ENCODE measurements at regions not wholly inside any gene's neighbourhood (a gene's known extent, or its start where the extent isn't known, plus 50 kb on each side); places are given as distances from the start of the nearest gene placed in this dataset.

DNA sequence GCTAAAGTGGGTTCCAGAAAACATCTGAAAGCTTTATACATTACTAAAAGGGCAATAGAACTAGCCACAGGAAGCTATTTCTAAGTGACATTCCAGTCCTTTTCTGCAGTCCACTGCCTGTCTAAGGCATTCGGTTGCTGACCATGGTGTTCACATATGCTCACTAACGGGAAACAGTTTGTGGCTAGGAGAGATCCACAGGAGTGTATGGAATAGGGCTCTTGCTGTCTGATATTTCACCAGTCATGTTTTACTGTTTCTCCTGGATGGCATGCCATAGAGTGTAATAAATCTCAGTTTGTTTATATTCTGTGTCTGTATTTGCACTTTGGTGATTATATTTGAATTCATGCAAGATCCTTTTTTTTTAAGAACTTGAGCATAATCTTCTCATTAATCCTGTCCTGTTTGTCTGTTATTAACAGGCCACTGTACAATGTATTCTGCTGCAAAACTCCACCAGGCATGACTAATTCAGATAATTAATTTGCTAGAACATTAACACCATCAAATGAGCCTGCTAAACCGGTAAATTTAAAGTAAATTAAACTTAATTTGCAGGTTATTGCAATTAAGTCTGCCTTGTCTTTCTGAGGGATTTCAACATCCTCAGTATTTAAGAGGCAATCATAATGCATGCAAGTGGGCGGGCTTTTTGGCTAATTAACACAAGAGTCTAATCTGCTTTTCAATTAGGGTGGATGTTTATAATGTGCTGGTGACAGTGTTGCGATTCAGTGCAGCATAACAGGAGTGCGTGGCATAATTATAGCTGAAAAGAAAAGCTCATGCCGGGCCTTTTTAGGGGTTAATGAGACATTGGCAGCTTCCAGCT is 201.3 kb downstream of the POU4F1 start:
- Histone ChIP-seq H3K9me3 (ENCODE audit: control insufficient read depth in 2 of 2, low read length in 2 of 2) (no peaks in the 10 kb centered on the region), H3K27ac (ENCODE audit: low read length) (no peak overlapping the region), H3K9ac (ENCODE audit: low read length in 2 of 2) (no peak overlapping the region), H3K36me3 (ENCODE audit: control insufficient read depth in 2 of 2, insufficient read depth in 2 of 2, low read length in 2 of 2) (no peaks in the 10 kb centered on the region), H3K4me1 (ENCODE audit: control insufficient read depth, insufficient read depth, low read length) (no peaks in the 10 kb centered on the region), H3K27me3 (ENCODE audit: control insufficient read depth in 1 of 2, insufficient read depth in 2 of 2, low read length in 2 of 2) (peaks cover 0 to 2% of the 10 kb centered on the region in 2 donors), H3K4me3 (ENCODE audit: low read length in 2 of 2) (no peak overlapping the region)

DNA sequence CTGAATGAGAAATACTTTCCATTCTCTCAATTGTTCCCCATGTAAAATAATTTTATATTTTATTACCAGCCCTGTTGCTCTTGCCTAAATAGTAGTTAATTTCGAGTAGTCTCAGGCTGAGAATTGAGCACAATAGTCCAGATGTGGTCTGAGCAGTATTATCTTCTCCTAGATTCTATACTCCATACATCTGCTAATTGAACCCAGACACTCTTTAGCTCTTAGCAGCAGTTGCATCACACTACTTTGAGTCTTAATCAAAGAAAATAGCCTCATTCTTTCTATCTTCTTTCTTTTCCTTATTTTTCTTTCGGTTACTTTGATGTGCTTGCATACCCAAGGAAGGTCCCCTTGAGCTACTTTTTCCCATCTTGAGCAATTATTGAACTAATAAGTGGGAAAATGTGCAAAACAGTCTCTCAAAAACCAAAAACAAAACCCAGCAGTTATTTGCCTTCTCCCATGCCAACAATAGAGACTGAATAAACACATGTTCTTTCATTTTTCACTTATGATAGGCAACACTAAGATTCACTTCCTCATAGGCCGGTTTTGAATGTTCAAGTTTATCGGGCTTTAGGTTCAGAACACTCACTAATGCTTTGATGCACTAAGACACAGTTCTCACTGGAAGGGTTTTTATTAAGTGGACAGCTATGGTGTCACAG is 204.5 kb downstream of the POU4F1 start:
- no peak overlapping the region for H3K9ac ChIP-seq (ENCODE audit: low read length in 2 of 2)
- H3K4me1 ChIP-seq (ENCODE audit: control insufficient read depth, insufficient read depth, low read length): no peaks in the 10 kb centered on the region
- peaks cover 0 to 2% of the 10 kb centered on the region in 2 donors for H3K27me3 ChIP-seq (ENCODE audit: control insufficient read depth in 1 of 2, insufficient read depth in 2 of 2, low read length in 2 of 2)
- H3K4me3 ChIP-seq (ENCODE audit: low read length in 2 of 2): no peak overlapping the region
- H3K9me3 ChIP-seq (ENCODE audit: control insufficient read depth in 2 of 2, low read length in 2 of 2): no peaks in the 10 kb centered on the region
- H3K27ac ChIP-seq (ENCODE audit: low read length): no peak overlapping the region
- no peaks in the 10 kb centered on the region for H3K36me3 ChIP-seq (ENCODE audit: control insufficient read depth in 2 of 2, insufficient read depth in 2 of 2, low read length in 2 of 2)

DNA sequence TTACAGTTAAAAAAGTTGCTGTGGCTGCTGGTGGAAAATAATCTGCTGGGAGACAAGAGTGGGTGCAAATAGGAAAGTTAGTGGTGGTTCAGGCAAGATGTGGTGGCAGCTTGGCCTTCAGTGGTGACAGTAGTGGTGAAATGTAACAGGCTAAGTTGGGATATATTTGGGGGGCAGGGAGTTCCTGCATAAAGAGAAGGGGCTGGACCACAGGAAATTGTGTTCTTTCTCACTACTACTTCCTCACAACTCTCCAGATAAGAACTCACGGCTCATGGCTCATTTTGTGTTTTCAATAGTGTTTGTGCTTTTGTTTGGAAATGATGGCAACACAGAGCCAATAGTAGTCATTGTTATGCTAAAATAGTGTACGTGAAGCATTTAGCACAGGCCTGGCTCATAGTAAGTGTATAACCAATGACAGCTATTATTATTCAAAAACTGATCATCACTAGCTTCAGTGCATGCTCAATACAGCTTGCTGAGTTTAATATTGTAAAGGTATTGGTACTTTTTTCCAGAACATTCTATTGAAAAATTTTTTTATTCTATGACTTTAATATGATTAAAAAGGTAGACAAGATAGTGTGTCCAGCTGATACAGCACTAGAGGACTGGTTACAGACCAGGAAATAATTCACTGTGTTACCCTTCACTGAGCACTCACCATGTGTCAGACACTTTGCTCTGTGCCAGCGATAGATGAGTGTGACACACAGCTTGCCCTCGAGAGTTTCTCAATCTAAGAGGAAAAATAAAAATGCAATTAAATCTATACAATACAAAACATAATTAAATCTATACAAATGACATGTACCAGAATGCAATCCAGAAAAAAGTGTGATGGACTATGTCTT is 209.8 kb downstream of the POU4F1 start:
- H3K36me3 ChIP-seq (ENCODE audit: control insufficient read depth in 2 of 2, insufficient read depth in 2 of 2, low read length in 2 of 2): no peaks in the 10 kb centered on the region
- H3K4me3 ChIP-seq (ENCODE audit: low read length in 2 of 2): no peak overlapping the region
- no peaks in the 10 kb centered on the region for H3K4me1 ChIP-seq (ENCODE audit: control insufficient read depth, insufficient read depth, low read length)
- no peaks in the 10 kb centered on the region for H3K9me3 ChIP-seq (ENCODE audit: control insufficient read depth in 2 of 2, low read length in 2 of 2)
- no peak overlapping the region for H3K27ac ChIP-seq (ENCODE audit: low read length)
- H3K27me3 ChIP-seq (ENCODE audit: control insufficient read depth in 1 of 2, insufficient read depth in 2 of 2, low read length in 2 of 2): peaks cover 0 to 2% of the 10 kb centered on the region in 2 donors
- H3K9ac ChIP-seq (ENCODE audit: low read length in 2 of 2): no peak overlapping the region

DNA sequence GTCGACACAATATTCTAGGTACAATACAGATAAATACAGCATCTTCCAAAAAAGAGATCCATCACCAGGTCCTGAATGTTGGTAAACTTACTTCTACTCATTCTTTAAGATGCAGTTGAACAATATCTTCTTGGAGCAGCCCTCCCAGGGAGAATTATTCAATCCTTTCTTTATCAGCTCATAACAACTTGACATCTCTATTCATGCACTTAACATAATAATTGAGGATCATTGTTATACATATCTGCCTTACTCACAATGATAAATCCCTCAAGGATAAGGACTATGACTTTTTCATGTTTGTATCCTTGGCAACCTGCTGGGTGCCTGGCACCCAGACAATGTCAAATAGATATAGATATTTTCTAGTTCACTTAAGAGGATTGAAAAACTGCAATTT is 219.5 kb downstream of the POU4F1 start:
- Histone ChIP-seq H3K9me3 (ENCODE audit: control insufficient read depth in 2 of 2, low read length in 2 of 2) (no peaks in the 10 kb centered on the region), H3K27me3 (ENCODE audit: control insufficient read depth in 1 of 2, insufficient read depth in 2 of 2, low read length in 2 of 2) (no peaks in the 10 kb centered on the region), H3K4me1 (ENCODE audit: control insufficient read depth, insufficient read depth, low read length) (no peaks in the 10 kb centered on the region), H3K27ac (ENCODE audit: low read length) (no peak overlapping the region), H3K36me3 (ENCODE audit: control insufficient read depth in 2 of 2, insufficient read depth in 2 of 2, low read length in 2 of 2) (no peaks in the 10 kb centered on the region), H3K9ac (ENCODE audit: low read length in 2 of 2) (no peak overlapping the region), H3K4me3 (ENCODE audit: low read length in 2 of 2) (no peak overlapping the region)

DNA sequence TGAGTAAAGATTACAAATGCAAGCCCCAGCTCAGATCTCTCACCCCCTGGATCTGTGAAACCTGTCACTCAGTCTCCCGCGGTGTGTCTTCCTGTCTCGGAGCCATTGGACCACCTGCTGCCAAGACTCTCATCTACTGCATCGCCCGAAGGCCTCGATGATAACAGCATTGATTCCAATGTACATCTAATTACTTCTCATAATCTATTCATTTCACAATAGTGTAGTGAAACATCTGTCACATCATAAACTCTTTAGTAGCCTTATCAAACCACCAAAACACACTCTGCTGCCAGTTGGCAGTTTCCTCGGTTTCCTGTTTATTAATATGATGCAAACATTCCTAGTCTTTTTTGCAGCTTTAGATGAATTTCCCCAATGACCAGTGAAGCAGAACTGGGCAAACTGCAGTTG is 220.3 kb downstream of the POU4F1 start:
- no peaks in the 10 kb centered on the region for H3K4me1 ChIP-seq (ENCODE audit: control insufficient read depth, insufficient read depth, low read length)
- H3K27me3 ChIP-seq (ENCODE audit: control insufficient read depth in 1 of 2, insufficient read depth in 2 of 2, low read length in 2 of 2): no peaks in the 10 kb centered on the region
- H3K27ac ChIP-seq (ENCODE audit: low read length): no peak overlapping the region
- H3K9ac ChIP-seq (ENCODE audit: low read length in 2 of 2): no peak overlapping the region
- no peaks in the 10 kb centered on the region for H3K9me3 ChIP-seq (ENCODE audit: control insufficient read depth in 2 of 2, low read length in 2 of 2)
- H3K4me3 ChIP-seq (ENCODE audit: low read length in 2 of 2): no peak overlapping the region
- no peaks in the 10 kb centered on the region for H3K36me3 ChIP-seq (ENCODE audit: control insufficient read depth in 2 of 2, insufficient read depth in 2 of 2, low read length in 2 of 2)

DNA sequence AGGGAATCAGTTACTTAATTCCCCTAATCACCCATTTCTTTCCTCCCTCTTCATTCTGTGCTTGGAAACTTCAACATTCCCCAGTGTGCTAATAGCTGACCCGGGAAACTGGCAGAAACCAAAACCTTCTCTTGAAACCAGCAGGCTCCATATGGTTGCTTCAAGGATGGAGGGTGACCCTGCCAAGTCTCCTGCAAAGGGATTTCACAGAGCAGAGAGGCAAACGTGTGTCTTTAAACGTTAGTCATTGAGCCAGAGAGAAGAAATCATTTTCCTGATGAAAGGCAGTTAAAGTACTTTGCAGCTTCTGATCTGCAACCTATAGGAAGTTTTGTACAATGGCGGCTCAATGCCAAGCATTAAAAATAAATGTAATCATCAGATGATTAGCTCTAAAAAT is 220.9 kb downstream of the POU4F1 start:
- no peak overlapping the region for H3K27ac ChIP-seq (ENCODE audit: low read length)

DNA sequence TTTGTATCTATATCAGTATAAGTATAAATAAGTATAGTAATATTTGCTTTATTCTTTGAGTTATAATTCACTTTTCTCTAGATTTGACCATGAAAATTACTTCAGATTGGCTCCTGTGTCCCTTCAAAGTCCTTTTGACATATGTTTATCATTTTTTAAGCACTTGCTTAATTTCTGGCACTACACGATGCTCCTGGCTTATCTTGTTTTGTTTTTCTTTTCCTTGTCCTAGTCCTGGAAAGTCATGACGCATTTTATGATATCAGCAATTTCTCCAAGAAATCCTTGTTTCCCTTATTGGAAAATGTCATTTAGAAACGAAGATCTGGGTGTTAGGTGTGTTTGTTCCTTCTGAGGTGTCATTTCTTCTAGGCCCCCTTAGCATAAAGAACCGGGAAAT is 226.5 kb downstream of the POU4F1 start:
- Histone ChIP-seq H3K27ac (ENCODE audit: low read length) (no peak overlapping the region), H3K4me1 (ENCODE audit: control insufficient read depth, insufficient read depth, low read length) (no peaks in the 10 kb centered on the region), H3K27me3 (ENCODE audit: control insufficient read depth in 1 of 2, insufficient read depth in 2 of 2, low read length in 2 of 2) (no peaks in the 10 kb centered on the region), H3K9ac (ENCODE audit: low read length in 2 of 2) (no peak overlapping the region), H3K4me3 (ENCODE audit: low read length in 2 of 2) (no peak overlapping the region), H3K9me3 (ENCODE audit: control insufficient read depth in 2 of 2, low read length in 2 of 2) (no peaks in the 10 kb centered on the region), H3K36me3 (ENCODE audit: control insufficient read depth in 2 of 2, insufficient read depth in 2 of 2, low read length in 2 of 2) (no peaks in the 10 kb centered on the region)

More for the DNA sequence above, 220.9 kb downstream of the POU4F1 start:
- no peak overlapping the region for H3K9ac ChIP-seq (ENCODE audit: low read length in 2 of 2)
- H3K4me1 ChIP-seq (ENCODE audit: control insufficient read depth, insufficient read depth, low read length): no peaks in the 10 kb centered on the region
- H3K27me3 ChIP-seq (ENCODE audit: control insufficient read depth in 1 of 2, insufficient read depth in 2 of 2, low read length in 2 of 2): no peaks in the 10 kb centered on the region
- no peaks in the 10 kb centered on the region for H3K36me3 ChIP-seq (ENCODE audit: control insufficient read depth in 2 of 2, insufficient read depth in 2 of 2, low read length in 2 of 2)
- no peak overlapping the region for H3K4me3 ChIP-seq (ENCODE audit: low read length in 2 of 2)
- no peaks in the 10 kb centered on the region for H3K9me3 ChIP-seq (ENCODE audit: control insufficient read depth in 2 of 2, low read length in 2 of 2)

DNA sequence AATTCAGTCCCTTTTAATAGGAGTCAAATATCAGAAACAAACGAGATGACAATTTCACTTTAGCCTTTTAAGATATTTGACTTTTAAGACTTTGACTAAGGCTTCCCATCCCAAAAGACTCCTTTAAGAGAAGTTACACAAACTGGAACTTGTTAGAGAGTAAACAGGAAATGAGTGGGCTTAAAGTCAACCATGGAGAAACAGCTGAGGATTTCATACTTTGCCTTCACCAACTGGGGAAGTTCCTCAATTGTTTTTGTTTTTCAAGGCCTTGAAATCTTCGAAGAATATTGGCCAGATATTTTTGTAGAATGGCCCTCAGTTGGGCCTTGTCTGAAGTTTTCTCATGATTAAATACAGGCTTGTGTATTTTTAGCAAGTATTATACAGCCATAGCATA is 227.3 kb downstream of the POU4F1 start:
- H3K9me3 ChIP-seq (ENCODE audit: control insufficient read depth in 2 of 2, low read length in 2 of 2): no peaks in the 10 kb centered on the region
- no peaks in the 10 kb centered on the region for H3K27me3 ChIP-seq (ENCODE audit: control insufficient read depth in 1 of 2, insufficient read depth in 2 of 2, low read length in 2 of 2)
- no peaks in the 10 kb centered on the region for H3K4me1 ChIP-seq (ENCODE audit: control insufficient read depth, insufficient read depth, low read length)
- no peak overlapping the region for H3K4me3 ChIP-seq (ENCODE audit: low read length in 2 of 2)
- H3K9ac ChIP-seq (ENCODE audit: low read length in 2 of 2): no peak overlapping the region
- H3K36me3 ChIP-seq (ENCODE audit: control insufficient read depth in 2 of 2, insufficient read depth in 2 of 2, low read length in 2 of 2): no peaks in the 10 kb centered on the region
- no peak overlapping the region for H3K27ac ChIP-seq (ENCODE audit: low read length)

DNA sequence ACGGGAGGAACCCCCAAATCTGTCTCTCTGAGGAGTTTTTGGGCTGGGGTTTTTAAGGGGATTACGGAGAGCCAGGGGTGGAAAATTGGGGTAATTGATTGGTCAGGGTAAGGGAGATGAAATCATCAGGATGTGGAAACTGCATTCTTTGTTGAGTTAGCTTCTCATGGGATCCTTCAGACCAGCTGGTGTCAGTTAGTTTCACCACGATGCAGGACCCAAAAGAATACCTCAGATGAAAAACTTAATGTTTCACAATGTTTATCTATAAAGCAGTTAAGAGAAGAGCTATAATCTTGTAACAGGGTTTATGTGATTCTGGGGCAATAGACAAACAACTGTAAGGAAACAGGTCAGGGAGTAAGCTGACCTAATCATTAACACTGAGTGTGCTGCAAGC is 230.8 kb downstream of the POU4F1 start:
- H3K27me3 ChIP-seq (ENCODE audit: control insufficient read depth in 1 of 2, insufficient read depth in 2 of 2, low read length in 2 of 2): no peaks in the 10 kb centered on the region
- H3K9me3 ChIP-seq (ENCODE audit: control insufficient read depth in 2 of 2, low read length in 2 of 2): no peaks in the 10 kb centered on the region
- no peak overlapping the region for H3K9ac ChIP-seq (ENCODE audit: low read length in 2 of 2)
- H3K4me1 ChIP-seq (ENCODE audit: control insufficient read depth, insufficient read depth, low read length): no peaks in the 10 kb centered on the region
- no peaks in the 10 kb centered on the region for H3K36me3 ChIP-seq (ENCODE audit: control insufficient read depth in 2 of 2, insufficient read depth in 2 of 2, low read length in 2 of 2)
- H3K27ac ChIP-seq (ENCODE audit: low read length): no peak overlapping the region
- H3K4me3 ChIP-seq (ENCODE audit: low read length in 2 of 2): no peak overlapping the region

DNA sequence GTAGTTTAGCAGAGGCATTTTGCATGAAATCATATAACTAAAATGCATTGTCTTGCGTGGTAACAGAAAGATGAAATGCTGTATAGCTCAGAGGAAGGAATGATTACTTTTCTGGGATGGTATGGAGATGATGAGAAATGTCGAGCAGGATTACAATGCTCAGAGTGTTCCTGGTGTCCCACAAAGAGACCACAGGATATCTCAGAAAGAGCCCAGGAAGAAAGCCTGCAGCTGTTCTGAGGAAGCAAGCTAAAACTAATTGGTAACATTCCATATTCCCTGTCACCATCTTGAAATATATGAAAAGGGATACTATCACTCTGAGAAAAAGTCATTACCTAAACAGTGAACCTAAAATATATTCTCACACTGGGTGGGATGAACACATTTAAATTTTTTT is 233.1 kb downstream of the POU4F1 start:
- no peaks in the 10 kb centered on the region for H3K27me3 ChIP-seq (ENCODE audit: control insufficient read depth in 1 of 2, insufficient read depth in 2 of 2, low read length in 2 of 2)
- H3K9ac ChIP-seq (ENCODE audit: low read length in 2 of 2): no peak overlapping the region
- H3K4me3 ChIP-seq (ENCODE audit: low read length in 2 of 2): no peak overlapping the region
- H3K4me1 ChIP-seq (ENCODE audit: control insufficient read depth, insufficient read depth, low read length): no peaks in the 10 kb centered on the region
- H3K36me3 ChIP-seq (ENCODE audit: control insufficient read depth in 2 of 2, insufficient read depth in 2 of 2, low read length in 2 of 2): no peaks in the 10 kb centered on the region
- H3K27ac ChIP-seq (ENCODE audit: low read length): no peak overlapping the region
- no peaks in the 10 kb centered on the region for H3K9me3 ChIP-seq (ENCODE audit: control insufficient read depth in 2 of 2, low read length in 2 of 2)
